AG09319 (cell line): ENCODE measurements at regions not wholly inside any gene's neighbourhood (a gene's known extent, or its start where the extent isn't known, plus 50 kb on each side); places are given as distances from the start of the nearest gene placed in this dataset.

Experiments
- DNase-seq: peaks from one replicate; pipeline ENCODE4 v3.0.0-alpha.2; 2010; ENCODE audit warnings: low read depth; ENCODE audit errors: extremely low read depth
- TF ChIP-seq, protein P1 (sequence below): IDR thresholded peaks from 2 replicates; pipeline ENCODE4 v1.5.1; 2011; ENCODE audit warnings: low read depth, mild to moderate bottlenecking, inconsistent platforms, low read length, moderate library complexity

DNA sequence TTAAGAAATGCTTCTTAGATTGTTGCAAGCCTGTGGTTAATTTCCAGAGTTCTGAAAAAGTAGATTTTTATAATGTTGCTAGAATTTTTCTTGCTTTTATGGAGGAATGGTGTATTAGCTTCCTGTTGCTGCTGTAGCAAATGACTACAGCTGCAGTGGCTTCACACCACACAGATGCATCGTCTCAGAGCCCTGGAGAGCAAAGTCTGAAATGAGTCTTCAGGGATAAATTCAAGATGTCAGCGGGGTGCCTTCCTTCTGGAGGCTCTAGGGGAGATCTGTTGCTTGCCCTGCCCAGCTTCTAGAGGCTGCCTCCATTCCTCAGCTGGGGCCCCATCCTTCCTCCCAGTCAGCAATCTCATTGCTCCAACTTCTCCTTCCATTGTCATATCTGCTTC lies 187.8 kb downstream of the ZNF516 start:
- no peak for DNase-seq
- TF ChIP-seq, protein P1, sequence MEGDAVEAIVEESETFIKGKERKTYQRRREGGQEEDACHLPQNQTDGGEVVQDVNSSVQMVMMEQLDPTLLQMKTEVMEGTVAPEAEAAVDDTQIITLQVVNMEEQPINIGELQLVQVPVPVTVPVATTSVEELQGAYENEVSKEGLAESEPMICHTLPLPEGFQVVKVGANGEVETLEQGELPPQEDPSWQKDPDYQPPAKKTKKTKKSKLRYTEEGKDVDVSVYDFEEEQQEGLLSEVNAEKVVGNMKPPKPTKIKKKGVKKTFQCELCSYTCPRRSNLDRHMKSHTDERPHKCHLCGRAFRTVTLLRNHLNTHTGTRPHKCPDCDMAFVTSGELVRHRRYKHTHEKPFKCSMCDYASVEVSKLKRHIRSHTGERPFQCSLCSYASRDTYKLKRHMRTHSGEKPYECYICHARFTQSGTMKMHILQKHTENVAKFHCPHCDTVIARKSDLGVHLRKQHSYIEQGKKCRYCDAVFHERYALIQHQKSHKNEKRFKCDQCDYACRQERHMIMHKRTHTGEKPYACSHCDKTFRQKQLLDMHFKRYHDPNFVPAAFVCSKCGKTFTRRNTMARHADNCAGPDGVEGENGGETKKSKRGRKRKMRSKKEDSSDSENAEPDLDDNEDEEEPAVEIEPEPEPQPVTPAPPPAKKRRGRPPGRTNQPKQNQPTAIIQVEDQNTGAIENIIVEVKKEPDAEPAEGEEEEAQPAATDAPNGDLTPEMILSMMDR, result no peak

DNA sequence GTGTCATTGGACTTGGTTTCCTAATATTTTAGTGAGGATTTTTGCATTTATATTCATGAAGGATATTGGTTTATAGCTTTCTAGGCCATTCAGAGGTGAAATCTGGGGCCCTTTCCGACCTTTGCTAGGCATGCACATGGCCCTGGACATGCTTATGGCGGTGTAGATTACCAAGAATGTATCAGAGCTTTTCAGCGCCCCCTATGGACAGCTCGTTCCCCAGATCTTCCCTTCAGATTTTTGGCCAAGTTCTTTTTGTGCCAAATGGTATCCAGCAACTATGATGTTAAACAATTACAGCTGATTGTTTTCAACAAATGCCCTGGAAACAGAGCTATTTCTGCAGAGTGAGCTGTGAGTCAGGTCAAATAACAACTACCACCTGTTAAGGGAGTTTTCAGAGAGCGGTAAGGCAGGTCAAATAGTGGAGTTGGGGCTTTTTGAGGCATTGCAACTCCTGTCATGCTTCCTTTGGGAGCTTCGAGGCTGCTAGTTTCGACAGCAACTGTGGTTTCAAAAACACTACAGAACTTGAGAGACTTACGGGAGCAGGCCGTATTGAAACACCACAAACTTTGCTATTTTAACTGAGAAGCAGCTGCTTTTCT lies 188.3 kb downstream of the ZNF516 start:
- no peak for DNase-seq
- TF ChIP-seq, protein P1, result no peak

DNA sequence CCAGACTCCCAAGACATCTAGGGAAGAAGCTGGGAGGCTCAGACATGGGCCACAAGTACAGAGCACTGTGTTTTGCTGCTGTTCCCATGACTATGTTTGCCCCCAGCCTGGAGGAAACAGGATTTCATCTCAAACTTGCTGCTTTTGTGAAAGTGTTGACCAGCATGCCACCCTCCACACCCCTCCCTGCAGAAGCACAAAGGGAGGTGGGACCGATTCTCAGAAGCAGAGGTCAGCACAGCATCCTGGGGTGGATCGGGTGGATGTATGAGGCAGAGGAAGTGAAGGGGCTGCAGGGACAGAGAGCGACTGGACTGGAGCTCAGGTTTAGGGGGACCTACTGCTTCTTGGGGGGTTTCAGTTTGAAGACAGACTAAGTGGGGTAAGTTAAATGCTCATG lies 209.2 kb downstream of the ZNF516 start:
- TF ChIP-seq, protein P1, result no peak
- DNase-seq, result no peak

DNA sequence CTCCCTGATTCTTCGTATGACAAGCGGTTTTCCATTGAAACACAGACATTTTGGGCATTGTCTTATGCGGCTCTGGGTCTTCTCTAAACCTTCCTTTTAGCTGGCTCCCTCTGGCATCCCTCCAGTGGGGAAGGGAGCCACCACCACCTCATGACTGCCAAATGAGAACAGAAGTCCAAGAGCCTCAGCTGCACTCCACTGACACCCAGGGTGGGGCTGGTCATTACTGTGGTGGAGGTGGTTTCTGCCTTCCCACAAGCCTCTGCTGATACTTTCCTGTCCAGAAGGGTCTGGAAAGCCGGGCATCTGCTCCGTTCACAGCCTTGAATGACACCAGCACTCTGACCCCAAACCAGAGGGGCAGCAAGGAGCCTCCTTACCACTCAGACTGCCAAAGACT lies 213.5 kb downstream of the ZNF516 start:
- TF ChIP-seq, protein P1, result no peak

DNA sequence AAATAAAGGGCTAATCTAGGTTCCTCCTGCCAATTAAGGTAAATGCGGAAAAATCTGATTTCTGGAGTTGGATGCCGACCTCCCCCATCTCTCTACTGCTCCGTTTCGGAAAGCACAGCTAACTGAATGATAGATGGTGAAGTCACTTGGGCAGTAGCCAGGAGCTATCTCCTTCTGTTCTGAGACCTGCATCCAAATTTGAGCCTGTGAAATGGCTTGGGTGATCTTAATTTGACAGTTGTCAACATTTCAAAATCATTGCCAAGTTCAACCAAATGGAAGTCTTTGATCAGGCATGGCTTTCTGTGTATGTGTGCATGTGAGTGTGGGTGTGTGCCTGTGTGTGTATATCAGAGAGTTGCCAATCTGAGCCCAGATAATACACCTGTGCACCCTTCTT lies 217.2 kb downstream of the ZNF516 start:
- TF ChIP-seq, protein P1, result no peak
- DNase-seq, result no peak

More for the DNA sequence above, 213.5 kb downstream of the ZNF516 start:
- DNase-seq, result no peak

DNA sequence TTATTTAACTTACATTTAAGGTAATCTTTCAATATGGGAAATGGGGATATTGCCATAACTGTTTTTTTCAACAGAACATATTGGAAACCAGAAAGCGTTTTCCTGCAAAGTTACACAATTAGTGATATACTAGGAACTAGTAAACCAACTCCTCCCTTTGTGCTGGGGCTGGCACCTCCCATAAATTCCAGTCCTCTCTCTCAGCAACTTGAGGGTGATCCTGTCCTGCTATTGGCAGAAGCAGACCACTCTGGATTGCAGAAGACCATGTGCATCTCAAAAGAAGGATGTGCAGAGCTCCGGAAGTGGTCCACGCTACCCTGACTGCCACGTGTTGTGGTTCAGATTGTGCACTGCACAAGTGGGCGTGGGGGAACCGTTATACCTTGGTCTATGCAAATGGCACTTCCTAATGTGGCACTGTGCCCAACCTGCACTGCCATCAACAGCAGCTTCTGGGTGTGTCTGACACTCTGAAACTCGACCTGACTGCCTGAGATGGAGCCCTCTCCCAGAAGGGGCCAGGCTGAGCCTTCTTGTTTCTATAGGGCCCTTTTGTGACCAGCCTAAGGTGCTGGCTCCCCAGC lies 219.2 kb downstream of the ZNF516 start:
- DNase-seq, result no peak
- TF ChIP-seq, protein P1, result no peak

DNA sequence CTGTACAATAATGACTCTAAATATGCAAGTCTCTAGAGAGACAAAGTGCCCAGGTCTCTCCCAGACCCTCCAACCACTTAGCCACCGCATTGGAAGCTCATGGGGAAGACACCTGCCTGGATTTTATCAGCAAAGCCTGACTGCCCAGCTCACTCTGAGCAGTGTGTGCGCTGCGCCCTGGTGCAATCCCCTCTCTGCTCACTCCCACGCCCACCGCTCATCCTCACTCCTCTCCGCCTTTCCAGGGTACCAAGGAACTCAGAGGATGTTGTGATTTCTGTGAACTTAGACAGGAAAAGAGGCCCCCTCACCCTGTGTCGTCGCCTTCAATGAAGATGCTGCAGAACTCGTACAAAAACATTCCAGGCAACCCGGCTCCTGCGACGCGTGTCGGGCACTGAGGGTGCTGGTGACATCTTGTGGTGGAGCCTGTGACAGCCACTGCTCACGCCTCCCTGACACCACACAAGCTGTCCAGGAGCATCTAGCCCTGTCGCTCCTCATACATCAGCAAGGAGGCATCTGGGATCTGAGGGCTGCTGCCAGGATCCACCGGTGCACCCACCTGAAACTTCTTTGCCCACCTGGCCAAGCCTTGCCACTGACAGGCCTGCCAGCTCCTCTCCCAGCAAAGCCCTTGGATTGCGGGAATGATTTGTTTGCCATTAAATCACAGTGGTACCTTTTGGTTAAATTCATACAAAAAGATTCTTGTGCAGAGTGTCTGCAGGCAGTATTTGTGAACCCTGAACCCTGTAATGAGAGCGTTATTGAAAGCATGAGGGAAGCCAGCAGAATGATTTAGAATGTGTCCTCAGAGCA lies 220.4 kb downstream of the ZNF516 start:
- no peak for DNase-seq
- TF ChIP-seq, protein P1, result no peak
